H9 (cell line): ENCODE measurements at regions not wholly inside any gene's neighbourhood (a gene's known extent, or its start where the extent isn't known, plus 50 kb on each side); places are given as distances from the start of the nearest gene placed in this dataset.

Experiments used
- DNase-seq: peaks from one replicate; pipeline ENCODE4 v3.0.0-alpha.2; 2017
- H2AFZ ChIP-seq: one replicate; pipeline ENCODE4 v1.6.1; 2013; ENCODE audit warnings: mild to moderate bottlenecking, low read length, control low read depth, moderate library complexity
- H2AK5ac ChIP-seq: 2 replicates; pipeline ENCODE4 v1.6.1; 2013; ENCODE audit warnings: low read length, control low read depth, mixed read lengths; ENCODE audit not compliant: insufficient read length
- H2BK120ac ChIP-seq: one replicate; pipeline ENCODE4 v1.6.1; 2013; ENCODE audit warnings: low read depth, mild to moderate bottlenecking, low read length, control low read depth, inconsistent platforms; ENCODE audit not compliant: poor library complexity, severe bottlenecking
- H2BK12ac ChIP-seq: 2 replicates; pipeline ENCODE4 v1.6.1; 2013; ENCODE audit warnings: low read length, control low read depth, mixed read lengths, low read depth; ENCODE audit not compliant: insufficient read length
- H2BK15ac ChIP-seq: 2 replicates; pipeline ENCODE4 v1.6.1; 2013; ENCODE audit warnings: low read depth, low read length, control low read depth
- H2BK20ac ChIP-seq: one replicate; pipeline ENCODE4 v1.6.1; 2013; ENCODE audit warnings: low read depth, mild to moderate bottlenecking, low read length, control low read depth, inconsistent platforms; ENCODE audit not compliant: poor library complexity, severe bottlenecking
- H2BK5ac ChIP-seq: 2 replicates; pipeline ENCODE4 v1.6.1; 2013; ENCODE audit warnings: low read length, control low read depth, mixed read lengths; ENCODE audit not compliant: insufficient read length
- H3K14ac ChIP-seq: 2 replicates; pipeline ENCODE4 v1.6.1; 2013; ENCODE audit warnings: low read length, control low read depth; ENCODE audit not compliant: insufficient read depth
- H3K18ac ChIP-seq: 2 replicates; pipeline ENCODE4 v1.6.1; 2013; ENCODE audit warnings: low read depth, mild to moderate bottlenecking, mixed read lengths, low read length, control low read depth; ENCODE audit not compliant: insufficient read length
- H3K23ac ChIP-seq: 2 replicates; pipeline ENCODE4 v1.6.1; 2013; ENCODE audit warnings: low read length, control low read depth, mixed read lengths, low read depth; ENCODE audit not compliant: insufficient read length
- H3K23me2 ChIP-seq: 2 replicates; pipeline ENCODE4 v1.6.1; 2013; ENCODE audit warnings: low read depth, mild to moderate bottlenecking, mixed read lengths, low read length, control low read depth; ENCODE audit not compliant: insufficient read length, poor library complexity, severe bottlenecking
- H3K27ac ChIP-seq: 2 replicates; pipeline ENCODE4 v1.5.1; 2013; ENCODE audit warnings: low read length, control low read depth, mixed read lengths, low read depth; ENCODE audit not compliant: insufficient read length
- H3K27me3 ChIP-seq: 2 replicates; pipeline ENCODE4 v1.6.1; 2013; ENCODE audit warnings: low read length, control low read depth, inconsistent platforms; ENCODE audit not compliant: insufficient read depth
- H3K4ac ChIP-seq: 2 replicates; pipeline ENCODE4 v1.6.1; 2013; ENCODE audit warnings: low read depth, mild to moderate bottlenecking, control low read depth, inconsistent platforms, low read length, moderate library complexity
- H3K4me1 ChIP-seq: 2 replicates; pipeline ENCODE4 v1.6.1; 2013; ENCODE audit warnings: low read length, control low read depth, inconsistent platforms; ENCODE audit not compliant: insufficient read depth
- H3K4me2 ChIP-seq: 2 replicates; pipeline ENCODE4 v1.6.1; 2013; ENCODE audit warnings: low read length, control low read depth, mixed read lengths; ENCODE audit not compliant: insufficient read length, insufficient read depth
- H3K56ac ChIP-seq: 2 replicates; pipeline ENCODE4 v1.6.1; 2013; ENCODE audit warnings: low read depth, mild to moderate bottlenecking, mixed read lengths, low read length, control low read depth; ENCODE audit not compliant: insufficient read length
- H3K79me1 ChIP-seq: 2 replicates; pipeline ENCODE4 v1.6.1; 2013; ENCODE audit warnings: low read depth, mild to moderate bottlenecking, moderate library complexity, low read length, control low read depth, inconsistent platforms; ENCODE audit not compliant: insufficient read depth, poor library complexity, severe bottlenecking
- H3K79me2 ChIP-seq: 2 replicates; pipeline ENCODE4 v1.6.1; 2013; ENCODE audit warnings: low read length, control low read depth, inconsistent platforms; ENCODE audit not compliant: insufficient read depth
- H3K9ac ChIP-seq: 2 replicates; pipeline ENCODE4 v1.6.1; 2013; ENCODE audit warnings: low read length, control low read depth, mixed read lengths; ENCODE audit not compliant: insufficient read length; ENCODE audit errors: extremely low read depth
- H3K9me3 ChIP-seq: one replicate; pipeline ENCODE4 v1.6.1; 2013; ENCODE audit warnings: low read depth, low read length, inconsistent platforms; ENCODE audit not compliant: control insufficient read depth
- H3T11ph ChIP-seq: one replicate; pipeline ENCODE4 v1.6.1; 2013; ENCODE audit warnings: mild to moderate bottlenecking, low read length, control low read depth, inconsistent platforms
- H4K20me1 ChIP-seq: one replicate; pipeline ENCODE4 v1.6.1; 2013; ENCODE audit not compliant: control insufficient read depth, insufficient read length, insufficient read depth
- H4K5ac ChIP-seq: 2 replicates; pipeline ENCODE4 v1.6.1; 2013; ENCODE audit warnings: low read depth, mild to moderate bottlenecking, mixed read lengths, low read length, control low read depth; ENCODE audit not compliant: insufficient read length
- H4K8ac ChIP-seq: replicated peaks from 2 replicates; pipeline ENCODE4 v1.6.1; 2013; ENCODE audit warnings: low read length, control low read depth, mixed read lengths, low read depth; ENCODE audit not compliant: insufficient read length
- H4K91ac ChIP-seq: 2 replicates; pipeline ENCODE4 v1.6.1; 2013; ENCODE audit warnings: low read depth, mild to moderate bottlenecking, moderate library complexity, mixed read lengths, low read length, control low read depth; ENCODE audit not compliant: insufficient read length
- H3K27ac Mint-ChIP-seq, 3 experiments: 2 replicates in 2 of 3; 3 replicates in 1 of 3; pipeline ENCODE4 v1.8.0; 2020 to 2021; ENCODE audit warnings: mixed read lengths in 3 of 3, mild to moderate bottlenecking in 1 of 3, moderate library complexity in 1 of 3
- H3K27me3 Mint-ChIP-seq: 2 replicates; pipeline ENCODE4 v1.8.0; 2021; ENCODE audit warnings: low read depth, mild to moderate bottlenecking, moderate library complexity, mixed read lengths
- H3K36me3 Mint-ChIP-seq, 3 experiments: 2 replicates in 2 of 3; 3 replicates in 1 of 3; pipeline ENCODE4 v1.8.0; 2020 to 2021; ENCODE audit warnings: low read depth in 3 of 3, mixed read lengths in 3 of 3; ENCODE audit not compliant: insufficient read depth in 1 of 3
- H3K4me1 Mint-ChIP-seq, 2 experiments: 2 replicates each; pipeline ENCODE4 v1.8.0; 2020; ENCODE audit warnings: mixed read lengths in 2 of 2
- H3K4me3 Mint-ChIP-seq, 2 experiments: 2 replicates in 1 of 2; 3 replicates in 1 of 2; pipeline ENCODE4 v1.8.0; 2020 to 2021; ENCODE audit warnings: mild to moderate bottlenecking in 2 of 2, mixed read lengths in 2 of 2, moderate library complexity in 1 of 2
- H3K9me3 Mint-ChIP-seq, 2 experiments: 2 replicates in 1 of 2; 3 replicates in 1 of 2; pipeline ENCODE4 v1.8.0; 2020; ENCODE audit warnings: mild to moderate bottlenecking in 2 of 2, mixed read lengths in 2 of 2, moderate library complexity in 1 of 2
- WGBS: extraction: QIAGEN DNeasy Blood & Tissue Kit; methylation state at CpG from one replicate; pipeline ENCODE4 v1.1.7; 2013; ENCODE audit warnings: missing lambda C conversion rate, low lambda C conversion rate, mixed read lengths; ENCODE audit not compliant: insufficient read length; ENCODE audit errors: extremely low coverage; 5-methylcytosine and 5-hydroxymethylcytosine counted together
- TF ChIP-seq, protein P1 (sequence below): fragments of 200-600 bp; sonication (generic); conservative IDR thresholded peaks from 3 replicates; pipeline ENCODE4 v1.8.0; 2021; ENCODE audit warnings: antibody characterized with exemption, mild to moderate bottlenecking

DNA sequence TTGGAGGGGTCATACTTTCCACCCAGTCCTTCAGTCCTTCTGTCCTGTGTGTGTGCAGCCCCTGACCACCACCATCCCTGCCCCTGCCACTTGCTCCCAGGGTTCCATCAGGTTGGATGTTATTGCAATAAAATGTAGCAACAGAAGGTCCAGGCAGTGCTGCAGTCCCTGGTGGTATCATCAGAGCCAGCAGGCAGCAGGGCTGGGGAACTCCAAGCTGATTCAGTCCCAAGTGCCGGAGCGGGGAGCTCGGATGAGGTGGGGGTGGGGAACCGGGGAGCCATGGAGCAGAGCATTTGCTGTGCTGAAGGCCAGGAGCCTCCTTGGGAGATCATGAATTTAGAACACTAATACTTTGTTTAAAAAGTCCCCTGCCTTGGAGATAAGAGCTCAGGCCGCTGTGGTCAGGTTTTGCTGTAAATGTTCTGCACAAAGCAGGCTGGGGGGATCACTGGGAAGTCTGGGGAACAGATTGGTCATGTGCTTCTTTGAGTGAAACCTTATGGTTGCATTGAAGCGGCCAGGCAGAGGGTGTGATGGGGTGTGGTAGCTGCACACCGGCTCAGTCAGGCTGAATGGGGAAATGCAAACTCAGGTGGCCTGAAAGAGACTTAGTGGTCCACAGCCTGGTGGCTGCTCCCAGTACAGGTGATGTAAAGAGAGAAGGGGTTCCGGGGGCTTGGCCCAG, 225.9 kb downstream of the SEC14L1 start:
- no peak overlapping the region for H3K56ac ChIP-seq
- no peak overlapping the region for H3T11ph ChIP-seq
- H3K14ac ChIP-seq: no peak overlapping the region
- Mint-ChIP-seq H3K9me3 (no peaks in the 10 kb centered on the region; a peak in 1 of 5 replicates), H3K27me3 (peaks cover 1% of the 10 kb centered on the region), H3K36me3 (peaks cover 0 to 4% (median 3%) of the 10 kb centered on the region in 3 experiments; a peak in 4 of 7 replicates), H3K27ac (peak overlapping the region in 1 of 3 experiments; percentile 4; a peak in 2 of 7 replicates), H3K4me1 (peaks cover 41 to 47% of the 10 kb centered on the region in 2 experiments), H3K4me3 (no peak overlapping the region)
- no peak overlapping the region for H4K91ac ChIP-seq
- H2AFZ ChIP-seq: no peak overlapping the region
- WGBS: no CpG with 5 or more reads among the region's 8 CpGs
- TF ChIP-seq, protein P1, sequence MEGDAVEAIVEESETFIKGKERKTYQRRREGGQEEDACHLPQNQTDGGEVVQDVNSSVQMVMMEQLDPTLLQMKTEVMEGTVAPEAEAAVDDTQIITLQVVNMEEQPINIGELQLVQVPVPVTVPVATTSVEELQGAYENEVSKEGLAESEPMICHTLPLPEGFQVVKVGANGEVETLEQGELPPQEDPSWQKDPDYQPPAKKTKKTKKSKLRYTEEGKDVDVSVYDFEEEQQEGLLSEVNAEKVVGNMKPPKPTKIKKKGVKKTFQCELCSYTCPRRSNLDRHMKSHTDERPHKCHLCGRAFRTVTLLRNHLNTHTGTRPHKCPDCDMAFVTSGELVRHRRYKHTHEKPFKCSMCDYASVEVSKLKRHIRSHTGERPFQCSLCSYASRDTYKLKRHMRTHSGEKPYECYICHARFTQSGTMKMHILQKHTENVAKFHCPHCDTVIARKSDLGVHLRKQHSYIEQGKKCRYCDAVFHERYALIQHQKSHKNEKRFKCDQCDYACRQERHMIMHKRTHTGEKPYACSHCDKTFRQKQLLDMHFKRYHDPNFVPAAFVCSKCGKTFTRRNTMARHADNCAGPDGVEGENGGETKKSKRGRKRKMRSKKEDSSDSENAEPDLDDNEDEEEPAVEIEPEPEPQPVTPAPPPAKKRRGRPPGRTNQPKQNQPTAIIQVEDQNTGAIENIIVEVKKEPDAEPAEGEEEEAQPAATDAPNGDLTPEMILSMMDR: no peak
- peaks cover 5% of the 10 kb centered on the region; the same call in 1 of the 2 replicates for H3K79me2 ChIP-seq
- H3K79me1 ChIP-seq: no peaks in the 10 kb centered on the region
- no peak overlapping the region for H2BK20ac ChIP-seq
- no peak overlapping the region for H3K9ac ChIP-seq
- no peaks in the 10 kb centered on the region for H4K20me1 ChIP-seq
- no peak overlapping the region for H2BK15ac ChIP-seq
- no peak overlapping the region for H3K4me2 ChIP-seq
- no peak overlapping the region for H3K18ac ChIP-seq
- H3K23ac ChIP-seq: no peak overlapping the region
- DNase-seq: no peak
- no peak overlapping the region for H2AK5ac ChIP-seq
- no peak overlapping the region for H2BK120ac ChIP-seq
- H3K4me1 ChIP-seq: peaks cover 6% of the 10 kb centered on the region; the same call in 1 of the 2 replicates
- no peak overlapping the region for H4K5ac ChIP-seq
- no peak overlapping the region for H3K27ac ChIP-seq
- H3K27me3 ChIP-seq: no peaks in the 10 kb centered on the region
- no peak overlapping the region for H2BK12ac ChIP-seq
- no peak overlapping the region for H2BK5ac ChIP-seq
- no peaks in the 10 kb centered on the region for H3K9me3 ChIP-seq
- H3K4ac ChIP-seq: no peak overlapping the region
- H3K23me2 ChIP-seq: no peaks in the 10 kb centered on the region
- H4K8ac ChIP-seq: no peak overlapping the region
